Activated gamma-delta T cell treated with Interleukin-2 at 50 U/mL for 16 hours (primary cell): ENCODE measurements at regions not wholly inside any gene's neighbourhood (a gene's known extent, or its start where the extent isn't known, plus 50 kb on each side); places are given as distances from the start of the nearest gene placed in this dataset.

Source experiments
- DNase-seq: peaks from one replicate; pipeline ENCODE4 v3.0.0-alpha.2; 2020

DNA sequence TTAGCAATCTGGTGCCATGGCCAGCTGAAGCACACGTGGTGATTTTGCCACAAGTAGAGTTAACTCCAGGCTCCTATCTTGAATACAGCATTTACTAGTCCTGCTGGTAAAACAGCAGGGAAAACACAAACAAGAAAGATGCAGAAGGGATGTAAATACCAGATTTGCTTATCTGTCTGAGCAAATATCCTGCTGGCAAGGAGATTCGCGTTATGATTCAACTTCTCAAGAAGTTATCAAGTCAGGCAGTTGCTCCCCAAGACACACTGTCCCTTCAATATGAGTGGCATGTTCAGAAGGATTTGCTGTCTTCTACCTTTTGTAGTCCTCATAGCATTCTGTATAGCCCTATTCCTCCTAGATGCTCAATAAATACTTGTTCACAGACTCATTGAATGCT is 171.2 kb upstream of the EGLN3 start:
- no peak for DNase-seq

DNA sequence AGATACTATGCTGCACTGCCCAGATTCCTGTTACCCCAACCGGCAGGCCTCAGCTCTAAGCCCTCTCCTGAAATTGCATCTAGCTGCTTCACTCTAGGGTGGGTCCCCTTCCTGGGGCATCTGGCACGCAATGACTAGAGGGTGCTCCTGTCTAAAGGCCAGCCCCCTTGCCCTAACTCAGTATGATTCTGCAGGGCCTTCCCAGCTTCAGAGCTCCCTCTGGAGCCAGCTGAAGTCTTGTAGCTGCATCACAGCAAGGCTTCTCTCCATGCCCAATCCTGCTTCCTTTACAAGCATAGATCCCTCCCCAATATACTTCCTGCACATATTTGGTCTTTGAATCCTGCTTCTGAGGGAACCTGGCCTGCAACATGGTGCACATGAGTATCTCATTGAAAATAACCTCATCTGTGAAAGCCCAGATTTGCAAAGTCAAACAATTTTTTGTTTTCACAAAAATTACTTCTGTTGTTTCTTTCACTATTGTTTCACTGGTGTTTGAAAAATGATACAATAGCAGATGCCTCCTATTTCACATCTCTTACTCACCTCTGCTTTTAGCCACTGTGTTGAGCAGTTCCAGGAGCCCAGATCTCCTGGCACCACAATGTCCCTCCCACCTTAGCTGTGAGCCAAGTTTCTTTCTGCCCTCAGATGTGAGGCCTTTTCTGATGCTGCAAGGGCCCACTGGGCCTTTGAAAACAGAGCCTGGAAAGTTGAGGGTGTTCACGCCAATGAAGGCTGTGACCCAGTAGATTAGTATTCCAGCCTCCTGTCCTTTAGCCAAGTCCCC is 169.5 kb upstream of the EGLN3 start:
- no peak for DNase-seq

DNA sequence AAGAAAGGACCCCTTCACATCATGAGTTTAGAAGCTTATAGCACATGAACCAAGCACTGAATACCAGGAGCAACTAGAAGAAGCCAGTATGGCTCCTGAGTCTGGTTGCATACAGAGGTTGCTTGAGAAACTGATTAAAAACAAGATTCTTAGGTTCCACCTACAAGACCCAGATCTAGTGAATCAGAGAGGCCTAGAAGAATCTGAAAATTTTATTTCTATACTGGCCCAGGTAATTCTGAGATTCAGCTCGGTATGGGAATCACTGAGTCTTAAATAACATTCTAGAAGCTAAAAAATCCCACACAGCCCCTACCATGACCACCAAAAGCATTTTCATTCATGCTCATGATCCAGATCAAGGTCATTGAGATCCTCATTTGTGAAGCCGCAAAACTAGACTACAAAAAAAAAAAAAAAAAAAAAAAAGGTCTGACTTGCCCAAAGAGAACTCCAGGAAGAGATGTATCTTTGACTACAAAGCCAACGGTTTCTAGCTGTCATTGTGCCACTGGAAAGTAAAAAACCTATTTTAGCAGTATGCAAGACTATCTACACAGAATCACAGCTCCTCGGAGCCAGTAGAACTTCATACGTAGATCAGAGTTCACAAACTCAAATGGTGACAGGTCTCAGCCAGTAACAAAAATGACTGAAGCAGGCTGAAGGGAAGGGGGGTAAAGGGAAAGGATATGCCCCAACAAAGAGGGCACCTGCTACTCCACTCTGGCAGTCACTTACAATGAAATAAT is 168.4 kb upstream of the EGLN3 start:
- DNase-seq, result no peak

DNA sequence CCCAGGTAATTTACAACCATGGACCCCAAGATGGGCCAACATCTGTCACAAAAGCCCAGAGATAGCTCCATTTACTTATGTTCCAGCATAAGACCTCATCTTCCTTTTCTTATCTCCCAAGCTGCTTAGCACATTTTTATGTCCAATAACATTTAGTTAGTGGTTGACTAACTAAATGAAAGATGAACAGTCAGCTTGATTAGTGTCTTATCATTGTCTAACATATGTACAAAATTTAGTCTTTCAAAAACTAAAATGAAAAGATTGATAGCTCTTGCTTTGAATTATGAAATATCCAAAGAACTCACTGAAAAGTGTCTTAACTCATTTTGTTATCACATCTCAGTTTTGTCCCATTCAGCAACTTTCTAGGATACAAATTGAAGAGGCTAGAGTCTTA is 163.1 kb upstream of the EGLN3 start:
- no peak for DNase-seq

DNA sequence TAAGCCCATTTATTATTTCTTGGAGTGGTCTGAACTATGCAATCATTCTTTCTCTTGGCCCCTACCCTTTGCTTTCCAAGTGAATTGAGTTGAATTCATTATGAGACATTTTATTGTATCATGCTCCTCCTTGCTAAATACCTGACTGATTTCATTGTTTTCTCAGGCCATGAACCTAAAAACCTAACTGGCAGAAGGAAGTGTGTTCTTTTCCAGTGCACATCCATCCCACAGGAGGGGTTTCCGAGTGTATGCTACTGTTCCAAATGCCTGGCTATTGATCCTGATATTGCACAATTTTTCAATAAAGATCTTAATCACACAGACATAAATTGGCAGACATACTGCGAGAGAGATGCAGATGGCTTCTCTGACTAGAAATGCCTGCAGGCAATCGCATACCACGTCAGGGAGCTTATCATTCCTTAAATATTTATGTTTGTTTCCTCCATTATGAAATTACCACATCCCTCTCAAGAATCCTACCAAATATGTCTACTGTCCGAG is 162.2 kb upstream of the EGLN3 start:
- no peak for DNase-seq

DNA sequence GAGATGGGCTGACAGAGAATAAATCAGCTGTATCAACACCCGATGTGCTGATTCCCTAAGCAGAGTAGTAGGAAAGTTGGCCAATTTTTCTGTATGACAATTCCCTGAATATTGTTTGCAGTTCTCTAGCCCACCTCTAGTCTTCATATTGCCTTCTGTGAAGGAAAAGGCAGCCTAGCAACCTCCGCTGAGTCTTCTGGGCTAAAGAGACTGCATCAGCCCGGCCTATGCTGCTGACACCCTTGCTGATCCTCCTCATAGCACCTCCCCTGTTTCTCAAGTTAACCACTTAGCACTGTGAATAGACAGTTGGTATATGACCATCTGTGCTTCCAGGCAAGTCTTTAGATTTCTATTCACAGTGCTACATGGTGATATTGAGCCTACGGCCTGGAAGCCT is 161.1 kb upstream of the EGLN3 start:
- no peak for DNase-seq

DNA sequence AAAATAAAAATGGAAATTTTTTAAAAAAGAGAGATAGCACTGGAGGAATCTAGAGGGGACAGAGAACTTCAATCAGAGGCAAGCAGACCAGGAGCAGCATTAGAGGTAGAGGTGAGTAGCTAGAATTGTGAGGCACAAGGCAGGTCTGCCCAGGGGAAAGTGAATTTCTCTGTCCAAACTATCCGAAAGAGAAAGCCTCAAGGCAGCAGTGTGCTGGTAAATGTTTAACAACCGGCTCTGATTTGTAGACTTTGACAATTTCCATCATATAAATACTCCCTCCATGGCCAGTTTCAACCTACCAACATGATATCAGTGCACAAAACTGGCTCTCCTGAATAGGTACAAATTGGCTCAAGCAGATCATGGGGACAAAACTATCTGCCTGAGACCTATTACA is 160.6 kb upstream of the EGLN3 start:
- no peak for DNase-seq

DNA sequence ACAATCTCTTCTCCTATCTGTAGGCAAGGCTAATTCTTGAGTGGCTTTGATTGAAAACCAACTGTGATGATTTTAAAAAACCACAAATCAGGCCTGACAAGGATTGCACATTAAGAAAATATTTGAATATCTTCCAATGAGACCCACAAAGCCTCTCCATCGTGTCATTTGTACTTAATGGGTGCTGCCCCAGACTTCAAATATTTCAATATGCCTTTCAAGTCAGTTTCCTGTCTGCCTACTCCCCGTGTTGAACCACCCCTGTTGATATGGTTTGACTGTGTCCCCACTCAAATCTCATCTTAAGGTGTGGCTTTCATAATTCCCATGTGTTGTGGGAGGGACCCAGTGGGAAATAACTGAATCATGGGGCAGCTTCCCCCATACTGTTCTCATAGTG is 159.7 kb upstream of the EGLN3 start:
- no peak for DNase-seq

DNA sequence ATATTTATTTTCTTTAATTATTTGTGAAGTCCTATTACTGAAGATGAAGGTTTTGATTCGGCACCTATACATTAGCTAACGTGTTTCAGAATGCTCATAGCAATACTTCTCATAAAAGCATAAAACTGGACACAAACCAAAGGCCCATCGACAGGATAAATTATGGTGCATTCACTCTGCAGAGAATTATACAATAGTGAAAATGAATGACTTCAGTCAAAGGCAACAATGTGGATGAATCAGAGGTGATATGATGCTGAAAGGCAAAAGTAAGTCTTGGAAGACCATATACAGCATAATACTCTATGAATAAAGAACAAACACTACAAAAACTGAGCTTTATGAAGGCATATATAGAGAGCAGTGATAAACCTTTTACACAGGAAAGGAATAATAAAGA is 156.6 kb upstream of the EGLN3 start:
- DNase-seq, result no peak

DNA sequence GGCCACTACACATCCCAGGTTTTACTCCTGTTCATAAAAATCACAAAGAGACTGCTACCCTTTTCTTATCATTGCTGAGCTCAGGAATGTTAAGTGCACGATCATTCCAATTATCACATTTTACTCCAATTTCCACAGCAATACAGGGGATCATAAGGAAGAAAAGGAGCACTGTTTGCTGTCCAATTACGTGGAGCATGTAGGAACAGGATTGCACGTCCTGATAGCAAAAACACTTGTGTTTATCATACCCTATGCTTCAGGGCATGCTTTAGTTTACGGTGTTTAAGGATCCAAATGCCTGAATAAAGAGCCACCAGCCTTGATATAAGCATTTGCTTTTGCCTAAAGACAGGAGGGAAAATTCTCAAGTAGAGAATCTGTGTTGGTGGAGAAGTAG is 155.4 kb upstream of the EGLN3 start:
- DNase-seq, result no peak

DNA sequence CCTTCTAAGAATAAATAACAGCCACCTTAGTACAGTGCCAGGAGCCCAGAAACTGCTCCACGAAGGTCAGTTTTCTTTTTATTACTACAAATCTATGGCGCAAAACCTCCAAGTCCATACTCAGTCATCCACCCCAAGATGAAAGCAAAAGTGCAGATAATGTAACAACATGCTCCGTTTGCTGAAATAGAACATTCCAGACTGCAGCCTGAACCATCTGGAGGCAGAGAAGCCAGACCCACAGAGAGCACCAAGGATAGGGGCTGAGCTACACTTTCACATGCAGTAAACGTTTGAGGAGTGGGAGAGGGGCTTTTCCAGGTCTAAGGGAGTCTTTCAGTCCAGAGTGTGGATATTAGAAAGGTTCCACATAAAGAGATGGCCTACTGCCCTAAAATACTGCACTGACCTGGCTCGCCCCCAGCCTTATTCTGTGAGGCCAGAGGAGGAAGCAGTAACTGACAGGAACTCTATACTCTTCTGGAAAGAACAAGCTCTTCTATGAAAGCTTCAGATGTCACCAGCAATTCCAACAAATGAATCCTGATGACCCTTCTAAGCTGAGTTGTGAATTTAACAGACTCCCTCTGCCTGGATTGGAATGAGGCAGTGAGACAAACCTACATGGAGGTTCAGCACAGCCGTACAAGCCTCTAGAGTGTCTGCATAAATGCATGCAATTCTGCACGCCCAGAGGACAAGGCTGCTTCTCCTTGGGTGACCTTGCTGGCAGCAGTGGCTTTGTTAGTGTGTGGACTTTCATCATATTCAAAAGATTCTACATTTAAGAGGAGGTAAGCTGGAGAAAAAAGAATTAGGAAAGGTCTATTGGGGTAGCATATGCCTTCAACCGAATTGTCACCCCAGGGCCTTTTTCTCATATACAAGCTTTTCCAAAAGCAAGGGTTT is 153.9 kb upstream of the EGLN3 start:
- no peak for DNase-seq

DNA sequence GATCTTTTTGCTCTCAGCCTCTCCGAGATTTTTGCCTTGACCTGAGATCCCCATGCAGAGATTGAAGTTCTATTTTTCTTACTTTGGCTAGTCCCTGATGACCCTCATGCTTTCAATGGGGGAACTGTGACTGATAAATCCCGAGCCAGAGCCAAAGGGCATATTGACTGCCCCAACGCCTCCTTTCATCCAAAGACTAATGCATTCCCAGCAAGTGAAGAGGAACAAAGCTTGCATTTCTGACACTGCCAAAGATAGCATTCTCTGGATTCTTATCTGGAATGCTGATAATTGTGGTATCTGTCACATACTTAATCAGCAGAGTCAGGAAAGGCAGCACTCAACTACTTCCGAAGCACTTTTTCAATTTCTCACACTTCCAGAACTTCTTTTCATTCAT is 152.3 kb upstream of the EGLN3 start:
- no peak for DNase-seq

DNA sequence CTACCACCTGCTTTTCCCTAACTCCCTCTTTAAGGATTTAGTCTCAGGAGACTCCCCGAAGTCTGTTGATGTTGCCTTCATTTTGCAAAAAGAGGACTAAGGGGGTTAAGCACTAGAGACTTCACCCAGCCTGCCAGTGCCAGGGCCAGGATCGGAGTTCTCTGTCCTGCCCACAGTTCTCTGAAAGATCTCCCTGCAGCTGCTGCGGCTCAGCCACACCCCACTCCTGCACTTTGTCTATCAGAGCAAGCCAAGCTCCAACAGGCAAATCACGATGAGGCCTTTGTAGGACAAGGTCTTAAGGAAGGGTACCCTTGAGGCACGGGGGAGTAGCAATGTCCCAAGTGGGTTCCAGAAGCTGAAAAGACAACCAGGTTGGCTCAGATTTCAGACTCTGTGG is 148.8 kb upstream of the EGLN3 start:
- no peak for DNase-seq

DNA sequence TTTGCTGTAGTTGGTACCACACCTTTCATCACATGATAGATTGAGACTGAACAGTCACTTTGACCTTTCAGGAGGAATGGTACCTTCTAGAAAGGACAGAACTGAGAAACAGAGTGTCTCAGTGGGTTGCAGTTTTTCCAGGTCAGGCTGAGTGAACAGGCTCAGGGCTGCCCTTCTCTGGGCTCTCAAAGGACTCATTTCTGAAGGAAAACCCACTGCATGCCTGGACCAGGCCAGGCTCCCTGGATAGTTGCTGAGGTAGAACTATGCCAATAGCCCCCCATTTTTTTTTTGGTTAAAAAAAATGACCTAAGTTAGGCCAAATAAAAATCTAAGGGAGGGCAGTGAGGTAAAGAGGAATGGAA is 148.1 kb upstream of the EGLN3 start:
- no peak for DNase-seq

DNA sequence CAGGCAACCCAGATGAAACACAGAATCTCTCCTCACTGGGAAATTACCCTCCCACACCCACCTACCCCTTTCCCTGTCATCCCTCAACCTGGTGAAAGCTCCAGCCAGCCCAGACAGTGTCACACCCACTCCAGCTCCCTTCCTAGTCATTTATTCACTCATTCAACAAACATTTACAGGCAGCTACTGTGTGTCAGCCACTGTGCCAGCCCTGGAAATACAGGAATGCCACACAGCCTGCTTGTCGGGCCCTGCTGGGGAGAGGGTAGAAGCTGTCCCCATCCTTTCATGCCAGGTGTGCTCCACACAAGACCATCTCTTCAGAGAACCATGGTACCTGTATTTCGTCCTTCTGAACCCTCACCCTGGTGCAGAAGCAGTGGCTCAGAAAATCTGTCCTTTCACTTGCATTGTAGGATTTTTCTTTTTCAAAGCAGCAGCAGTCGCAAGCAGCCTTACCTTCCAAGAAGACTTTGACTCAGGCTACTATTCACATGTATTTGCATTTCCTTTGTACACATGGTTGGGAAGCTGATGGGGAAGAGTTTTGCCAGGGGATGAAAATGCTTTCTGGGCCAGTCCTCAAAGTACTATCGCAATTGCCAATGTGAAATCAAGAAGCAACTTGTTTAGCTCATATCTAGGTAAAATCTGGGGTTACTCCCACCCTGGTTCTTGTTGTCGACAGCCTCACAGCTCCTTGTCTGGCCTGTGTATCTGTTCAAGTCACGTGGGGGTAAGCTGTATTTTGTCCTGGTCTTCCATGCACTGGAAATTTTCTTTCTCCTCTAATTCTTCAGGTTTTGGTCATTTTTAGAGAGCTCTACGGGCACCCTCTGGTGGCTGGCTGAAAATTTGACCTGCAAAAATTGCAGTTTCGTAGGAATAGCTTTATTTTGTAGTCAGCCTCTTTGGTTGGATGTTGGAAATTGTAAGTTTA is 147.4 kb upstream of the EGLN3 start:
- DNase-seq, result peak; percentile 13

DNA sequence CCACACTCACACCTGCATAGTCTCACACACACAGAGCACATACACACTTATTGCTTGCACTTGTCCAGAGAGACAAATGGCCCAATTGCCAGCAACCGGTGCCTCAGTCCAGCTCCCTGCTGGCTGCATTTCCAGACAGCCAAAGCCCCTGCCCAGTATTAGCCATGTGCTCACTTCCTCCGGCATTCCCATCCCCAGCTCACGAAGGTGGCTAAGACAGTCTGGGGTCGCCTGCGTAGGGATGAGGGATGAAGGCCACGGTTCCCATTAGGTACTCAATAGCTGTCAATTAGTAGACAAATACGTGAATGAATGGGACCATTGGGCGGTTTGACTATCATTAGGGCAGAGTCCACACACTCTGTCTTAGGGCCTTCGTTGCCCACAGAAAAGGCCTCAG is 146.8 kb upstream of the EGLN3 start:
- no peak for DNase-seq

DNA sequence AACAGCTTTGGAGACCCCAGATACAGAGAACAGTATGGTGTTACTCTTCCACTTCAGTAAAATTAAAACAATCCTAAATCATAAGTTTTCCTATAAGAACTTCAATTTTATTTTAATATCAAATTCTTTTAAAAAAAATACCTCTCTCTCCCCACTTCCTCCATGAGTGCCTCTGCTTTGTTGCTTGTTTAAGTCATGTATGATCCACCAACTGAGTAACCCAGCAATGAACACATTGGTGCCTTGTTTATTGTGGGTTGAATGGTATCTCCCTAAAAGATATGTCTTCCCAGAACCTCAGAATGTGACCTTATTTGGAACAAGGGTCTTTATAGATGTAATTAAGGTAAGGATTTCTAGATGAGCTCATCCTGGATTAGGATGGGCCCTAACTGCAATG is 143.5 kb upstream of the EGLN3 start:
- no peak for DNase-seq

DNA sequence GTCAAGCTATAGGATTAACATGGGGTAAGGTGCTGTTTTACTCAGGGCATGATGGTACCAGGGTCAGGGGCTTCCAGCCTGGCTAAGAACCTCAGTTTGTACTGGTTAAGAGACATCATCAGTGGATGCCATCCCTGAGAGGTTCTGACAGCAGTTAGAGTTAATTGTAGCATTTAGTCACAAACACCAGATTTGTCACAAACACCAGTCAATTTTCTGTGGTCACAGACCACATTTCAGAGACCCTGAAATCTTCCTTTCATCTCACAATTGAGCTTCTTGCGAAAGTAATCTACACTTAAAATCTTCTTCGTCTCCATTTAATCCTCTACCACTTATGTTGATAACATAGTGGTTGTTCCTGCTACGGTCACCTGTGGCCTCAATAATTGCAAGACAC is 143.0 kb upstream of the EGLN3 start:
- no peak for DNase-seq

DNA sequence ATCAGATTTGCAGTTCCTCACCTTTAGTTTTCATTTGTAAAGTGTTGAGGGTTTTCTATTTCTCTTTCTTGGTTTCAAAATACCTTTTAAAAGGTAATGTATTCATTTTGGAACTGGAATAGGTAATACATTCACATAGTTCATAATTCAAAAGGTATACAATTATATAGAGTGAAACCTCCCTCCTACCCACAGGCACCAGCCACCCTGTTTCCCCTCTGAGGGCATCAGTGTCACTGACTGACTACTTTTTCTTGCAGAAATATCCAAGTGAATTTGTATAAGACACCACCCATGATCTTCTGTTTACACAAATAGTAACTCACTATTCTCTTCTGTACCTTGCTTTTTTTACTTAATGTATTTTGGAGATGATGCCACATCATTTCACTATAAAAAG is 139.6 kb upstream of the EGLN3 start:
- DNase-seq, result no peak

DNA sequence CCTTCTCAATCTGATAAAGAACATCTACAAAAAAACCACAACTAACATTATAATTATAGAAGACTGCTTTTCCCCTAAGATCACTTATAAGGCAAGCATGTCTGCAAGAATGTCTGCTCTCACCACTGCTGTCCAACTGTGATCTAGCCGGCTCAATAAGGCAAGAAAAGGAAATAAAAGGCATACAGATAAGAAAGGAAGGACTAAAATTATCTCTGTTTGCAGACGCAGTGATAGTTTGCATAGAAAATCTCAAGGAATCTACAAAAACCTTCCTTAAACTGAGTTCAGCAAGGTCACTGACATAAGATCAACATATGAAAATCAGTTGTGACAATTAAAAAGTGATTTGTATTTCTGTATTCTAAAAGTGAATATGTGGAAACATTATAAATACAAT is 138.0 kb upstream of the EGLN3 start:
- no peak for DNase-seq

DNA sequence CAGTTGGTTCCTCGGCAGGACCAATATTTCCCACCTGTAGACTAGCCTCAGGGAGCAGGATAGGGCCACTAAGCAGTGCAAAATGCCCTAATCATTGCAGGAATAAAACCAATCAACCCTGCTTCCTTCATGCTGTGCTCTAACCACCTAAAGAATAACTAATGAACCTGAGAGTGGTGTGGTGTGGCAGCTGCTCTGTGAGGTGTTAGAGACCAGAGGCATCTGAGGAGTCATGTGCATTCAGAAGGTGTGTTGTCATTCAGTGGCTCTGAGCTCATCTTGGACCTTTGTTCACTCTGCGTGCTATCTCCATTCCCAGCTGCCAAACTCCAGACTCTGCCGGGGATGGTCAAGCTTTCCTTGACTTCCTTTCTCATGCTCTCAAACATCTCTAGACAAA is 136.7 kb upstream of the EGLN3 start:
- DNase-seq, result no peak

DNA sequence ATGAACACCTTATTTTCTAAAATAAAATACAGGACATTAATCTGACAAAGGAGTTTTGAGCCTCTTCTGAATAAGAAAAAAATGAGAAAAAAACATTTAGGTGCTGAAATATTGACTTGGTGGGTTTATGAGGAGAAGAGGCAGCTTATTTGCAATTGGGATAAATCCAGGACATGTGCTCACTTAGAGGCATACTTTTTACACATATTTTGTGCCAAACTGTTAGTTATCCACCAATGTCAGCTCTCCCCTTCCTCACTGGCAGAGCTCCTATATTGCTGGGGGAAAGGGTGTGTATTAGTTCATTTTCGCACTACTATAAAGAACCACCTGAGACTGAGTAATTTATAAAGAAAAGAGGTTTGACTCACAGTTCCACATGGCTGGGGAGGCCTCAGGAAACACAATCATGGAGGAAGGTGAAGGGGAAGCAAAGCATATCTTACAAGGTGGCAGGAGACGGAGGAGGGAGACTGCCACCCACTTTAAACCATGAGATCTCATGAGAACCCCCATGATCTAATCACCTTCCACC is 135.4 kb upstream of the EGLN3 start:
- DNase-seq, result no peak
